Right lung (tissue), 2 donors: ENCODE measurements at regions not wholly inside any gene's neighbourhood (a gene's known extent, or its start where the extent isn't known, plus 50 kb on each side); places are given as distances from the start of the nearest gene placed in this dataset.
"Not testable (repeated sequence)": the region's sequence is repeated elsewhere in the genome, so short reads cannot be mapped to it uniquely, and the experiment has no call there.

Experiments
- DNase-seq, 2 donors: peaks; one replicate each; pipeline ENCODE4 v3.0.0-alpha.2; 2013

DNA sequence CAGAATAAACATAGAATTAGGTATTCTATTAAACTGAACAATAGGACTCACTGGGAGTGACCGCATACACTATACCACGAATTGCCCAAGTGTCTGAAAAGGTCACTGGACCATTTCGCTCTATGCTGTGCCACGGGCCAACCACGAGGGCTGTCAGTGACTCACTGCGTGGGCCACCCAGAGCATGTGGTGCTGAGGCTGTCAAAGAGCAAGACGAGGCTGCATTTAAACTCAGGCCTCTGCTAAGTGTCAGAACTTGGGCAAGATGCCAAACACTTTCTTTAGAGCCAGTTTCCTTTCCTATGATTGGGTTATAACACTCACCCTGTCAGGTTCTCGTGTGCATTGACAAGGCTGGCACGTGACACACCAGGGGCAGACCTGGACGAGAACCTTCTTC is 97.5 kb downstream of the SH3YL1 start:
- DNase-seq, result no peak

- DNase-seq, result no peak
These were observed 98.3 kb downstream of the SH3YL1 start for GRCh38 chr2:165530-165929.

- DNase-seq, result no peak
These were observed 101.1 kb downstream of the SH3YL1 start for GRCh38 chr2:162473-163382.

DNA sequence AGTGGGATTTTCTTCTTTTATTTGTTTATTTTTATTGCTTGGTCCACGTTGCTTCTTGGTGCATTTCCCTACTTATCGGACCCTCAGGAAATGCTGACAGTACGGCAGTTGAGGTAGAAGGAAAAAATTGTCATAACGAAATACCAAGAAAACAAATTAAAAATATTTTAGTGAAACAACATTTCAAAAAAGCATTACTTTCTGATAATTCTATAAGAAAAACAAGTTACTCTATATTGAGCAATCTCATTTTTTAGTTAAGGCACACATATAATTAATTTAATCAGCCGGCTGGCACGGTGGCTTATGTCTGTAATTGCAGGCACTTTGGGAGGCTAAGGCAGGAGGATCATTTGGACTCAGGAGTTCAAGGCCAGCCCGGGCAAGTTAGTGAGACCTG is 102.1 kb downstream of the SH3YL1 start:
- no peak for DNase-seq

- no peak for DNase-seq
These were observed 105.4 kb upstream of the FAM110C start for GRCh38 chr2:151553-152334.

DNA sequence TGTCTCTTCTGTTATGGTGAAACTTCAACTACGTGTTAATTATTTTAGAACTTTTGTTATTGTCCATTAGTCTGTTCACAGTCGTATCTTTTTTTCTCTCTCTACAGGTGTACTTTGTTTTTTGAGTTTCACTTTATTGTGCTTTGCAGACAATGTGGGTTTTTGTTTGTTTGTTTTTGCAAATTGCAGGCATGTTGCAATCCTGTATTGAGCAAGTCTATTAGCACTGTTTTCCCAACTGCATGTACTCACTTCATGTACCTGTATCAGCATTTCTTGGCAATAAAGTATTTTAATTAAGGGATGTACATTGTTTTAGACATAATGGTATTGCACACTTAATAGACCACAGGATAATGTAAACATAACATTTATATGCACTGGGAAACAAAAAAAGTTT is 99.1 kb upstream of the FAM110C start:
- no peak for DNase-seq

GRCh38 chr2:141611-142010 is 95.3 kb upstream of the FAM110C start:
- DNase-seq, result no peak

- DNase-seq, result no peak
These were observed 90.4 kb upstream of the FAM110C start for GRCh38 chr2:136666-137065.

DNA sequence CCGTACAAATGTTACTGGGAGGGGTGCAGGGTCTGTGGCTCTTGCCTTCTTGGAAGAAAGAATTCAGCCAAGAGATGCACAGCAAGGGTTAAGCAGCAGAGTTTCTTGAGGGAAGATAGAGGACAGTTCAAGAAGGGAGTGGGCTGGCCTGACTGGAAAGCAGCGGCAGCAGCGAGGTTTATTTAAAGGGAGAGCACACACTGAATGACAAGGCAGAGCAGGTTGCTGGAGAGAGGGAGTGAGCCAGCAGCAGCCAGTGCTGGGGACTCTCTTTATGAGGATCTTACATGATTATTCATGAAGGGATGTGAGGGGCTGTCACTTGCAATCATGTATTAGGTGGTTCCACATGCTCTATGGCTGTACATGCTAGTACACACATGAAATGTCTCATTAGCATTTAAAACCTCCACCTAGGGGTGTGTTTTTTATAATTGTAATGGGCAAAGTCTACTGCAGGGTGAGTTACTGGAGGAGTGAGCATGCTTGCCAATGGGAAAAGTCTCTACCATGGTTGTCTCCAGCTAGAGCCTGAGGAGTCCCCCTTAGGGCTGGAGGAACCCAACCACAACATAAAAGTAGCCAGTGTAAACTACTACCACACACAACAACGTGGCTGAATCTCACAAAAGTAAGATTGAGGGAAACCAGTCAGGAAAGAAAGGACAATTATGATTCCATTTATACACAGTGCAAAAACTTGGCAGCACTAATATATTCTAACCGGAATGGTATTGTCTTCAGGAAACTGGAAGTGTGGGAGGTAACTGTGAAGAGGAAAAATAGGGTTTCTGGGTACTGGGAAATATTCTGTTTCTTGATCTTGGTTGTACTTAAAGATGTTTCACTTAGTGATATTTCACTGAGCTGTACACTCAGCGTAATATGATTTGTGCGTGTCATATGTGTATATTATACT is 87.6 kb upstream of the FAM110C start:
- DNase-seq, result no peak

DNA sequence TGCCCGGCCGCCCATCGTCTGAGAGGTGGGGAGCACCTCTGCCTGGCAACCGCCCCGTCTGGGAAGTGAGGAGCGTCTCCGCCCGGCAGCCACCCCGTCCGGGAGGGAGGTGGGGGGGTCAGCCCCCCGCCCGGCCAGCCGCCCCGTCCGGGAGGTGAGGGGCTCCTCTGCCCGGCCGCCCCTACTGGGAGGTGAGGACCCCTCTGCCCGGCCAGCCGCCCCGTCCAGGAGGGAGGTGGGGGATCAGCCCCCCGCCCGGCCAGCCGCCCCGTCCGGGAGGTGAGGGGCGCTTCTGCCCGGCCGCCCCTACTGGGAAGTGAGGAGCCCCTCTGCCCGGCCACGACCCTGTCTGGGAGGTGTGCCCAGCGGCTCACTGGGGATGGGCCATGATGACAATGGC is 80.5 kb upstream of the FAM110C start:
- DNase-seq, result not testable (repeated sequence)

DNA sequence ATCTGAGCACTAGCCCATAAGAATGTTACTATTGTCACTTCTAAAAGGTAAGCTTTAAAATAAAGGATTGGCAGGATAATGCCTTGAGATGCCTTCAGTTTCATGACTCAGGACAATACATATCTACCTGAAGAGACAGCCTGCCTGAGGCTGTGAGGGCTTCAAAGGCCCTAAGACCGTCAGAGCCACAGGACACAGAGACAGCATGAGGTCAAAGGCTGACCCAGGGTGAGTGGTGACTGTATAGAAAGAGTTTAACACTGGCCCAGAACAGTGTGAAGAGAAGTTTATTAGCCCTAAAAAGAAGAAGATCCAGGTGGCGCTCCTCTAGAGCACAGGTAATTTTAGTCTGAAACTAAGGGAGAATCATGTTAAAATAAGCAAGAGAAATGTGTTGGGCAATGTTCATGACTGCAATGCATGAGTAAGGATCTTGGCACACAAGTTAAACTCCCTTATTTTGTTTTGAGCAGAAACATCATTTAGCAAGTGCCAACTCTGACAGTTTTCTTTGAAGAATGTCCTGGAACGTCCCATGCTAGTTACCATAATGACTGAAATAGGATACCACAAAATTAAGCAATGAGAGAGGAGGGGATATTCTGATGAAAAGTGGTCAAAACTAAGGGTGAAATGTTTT is 78.1 kb upstream of the FAM110C start:
- DNase-seq, result peak in 1 of 2 donors; percentile 19

DNA sequence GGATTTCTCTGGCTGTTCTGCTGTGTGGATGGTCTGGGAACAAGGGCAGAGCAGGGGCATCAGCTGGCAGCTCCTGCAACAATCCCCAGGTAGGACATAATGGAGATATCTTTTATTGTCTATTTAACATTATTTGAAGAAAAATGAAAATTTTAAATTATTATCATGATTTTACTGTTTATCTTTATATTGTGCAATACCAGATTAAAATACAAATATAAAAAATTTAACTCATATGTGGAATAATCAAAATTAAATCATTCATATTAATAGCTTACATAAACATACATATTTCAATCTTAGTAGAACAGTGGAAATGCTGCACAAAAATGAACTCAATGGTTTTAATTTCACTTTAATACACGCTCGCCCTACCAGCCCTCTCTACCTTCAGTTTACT is 70.6 kb upstream of the FAM110C start:
- no peak for DNase-seq

DNA sequence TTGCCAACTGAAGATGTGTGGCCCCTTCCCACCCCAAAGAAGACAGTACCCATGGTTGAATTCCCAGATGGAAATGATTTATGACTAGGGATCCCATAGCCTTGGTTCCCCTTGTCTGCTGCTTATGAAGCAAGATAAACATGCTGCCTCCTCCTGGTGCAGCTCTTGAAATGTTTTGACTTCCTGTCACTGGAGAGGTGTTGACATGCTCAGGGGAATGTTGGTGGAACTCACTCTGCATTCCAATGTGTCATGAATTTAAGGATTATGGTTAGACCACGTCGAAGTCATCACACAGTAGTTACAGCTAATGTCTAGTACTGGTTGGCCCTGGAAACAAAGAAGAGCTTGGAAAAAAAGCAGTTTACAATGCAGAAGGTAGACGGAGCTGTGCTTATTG is 69.0 kb upstream of the FAM110C start:
- DNase-seq, result no peak

GRCh38 chr2:114616-115015 is 68.3 kb upstream of the FAM110C start:
- no peak for DNase-seq

DNA sequence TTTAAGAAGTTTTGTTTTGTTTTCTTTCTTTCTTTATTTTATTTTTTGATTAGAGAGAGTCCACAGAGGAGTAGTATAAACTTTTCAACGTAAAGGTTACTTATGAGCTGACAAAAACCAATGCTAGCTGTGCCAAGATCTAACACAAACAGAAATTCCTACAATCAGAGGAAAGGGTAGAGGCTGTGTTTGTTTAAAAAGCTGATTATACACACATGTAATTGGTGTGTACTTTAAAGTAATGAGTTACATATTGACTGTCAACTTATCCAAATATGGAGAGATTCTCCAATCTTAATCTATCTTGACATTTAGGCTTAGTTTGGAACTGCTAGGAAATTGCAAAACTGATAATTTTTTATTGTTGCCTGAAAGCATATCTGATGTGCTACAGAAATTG is 63.7 kb upstream of the FAM110C start:
- DNase-seq, result no peak

GRCh38 chr2:108920-109809 is 62.9 kb upstream of the FAM110C start:
- DNase-seq, result no peak

DNA sequence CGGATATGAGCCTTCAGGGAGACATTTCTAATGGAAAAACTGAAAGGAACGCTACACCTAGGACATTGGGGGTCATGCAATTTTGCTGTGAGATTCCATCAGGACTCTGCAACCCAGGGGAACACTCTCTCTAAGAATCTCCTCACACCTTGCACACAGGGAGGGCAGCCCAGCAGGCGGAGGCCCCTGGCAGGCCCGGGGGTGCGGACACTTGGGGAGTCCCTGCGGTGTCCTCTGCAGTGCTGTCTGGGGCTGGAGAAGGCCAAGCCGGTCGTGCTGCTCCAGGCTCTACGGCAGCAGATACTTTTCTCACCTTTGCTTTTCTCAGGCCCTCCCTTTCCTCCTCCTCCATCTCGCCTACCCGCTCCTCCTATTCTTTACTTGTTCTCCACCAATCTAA is 54.7 kb upstream of the FAM110C start:
- DNase-seq, result no peak
